HUES64 (cell line): ENCODE measurements at regions not wholly inside any gene's neighbourhood (a gene's known extent, or its start where the extent isn't known, plus 50 kb on each side); places are given as distances from the start of the nearest gene placed in this dataset.
"Not testable (repeated sequence)": the region's sequence is repeated elsewhere in the genome, so short reads cannot be mapped to it uniquely, and the experiment has no call there.

ENCODE experiments used
- H3K27ac ChIP-seq: 2 replicates; pipeline ENCODE4 v1.7.0; 2013; ENCODE audit warnings: low read depth, low read length, inconsistent platforms
- H3K27me3 ChIP-seq: 2 replicates; pipeline ENCODE4 v1.6.1; 2013; ENCODE audit warnings: mild to moderate bottlenecking, low read length; ENCODE audit not compliant: insufficient read depth
- H3K36me3 ChIP-seq: 2 replicates; pipeline ENCODE4 v1.6.1; 2013; ENCODE audit warnings: mild to moderate bottlenecking, low read length; ENCODE audit not compliant: insufficient read depth
- H3K4me1 ChIP-seq: 2 replicates; pipeline ENCODE4 v1.6.1; 2013; ENCODE audit warnings: mild to moderate bottlenecking, low read length, moderate library complexity; ENCODE audit not compliant: insufficient read depth
- H3K4me3 ChIP-seq: 2 replicates; pipeline ENCODE4 v1.5.1; 2013; ENCODE audit warnings: mild to moderate bottlenecking, low read length, moderate library complexity
- H3K9ac ChIP-seq: 2 replicates; pipeline ENCODE4 v1.6.1; 2013; ENCODE audit warnings: mild to moderate bottlenecking, low read depth, low read length
- H3K9me3 ChIP-seq: 2 replicates; pipeline ENCODE4 v1.6.1; 2013; ENCODE audit warnings: low read depth, low read length; ENCODE audit not compliant: insufficient read depth
- WGBS: fragments of 150-250, 120-280 bp; methylation state at CpG from one replicate; pipeline ENCODE4 v1.1.7; 2013; ENCODE audit warnings: missing lambda C conversion rate; 5-methylcytosine and 5-hydroxymethylcytosine counted together

GRCh38 chr6:144908004-144908403, 622.9 kb downstream of the UTRN start:
- Histone ChIP-seq H3K4me1 (no peaks in the 10 kb centered on the region), H3K9me3 (no peaks in the 10 kb centered on the region), H3K27me3 (no peaks in the 10 kb centered on the region), H3K4me3 (no peak overlapping the region), H3K9ac (no peak overlapping the region), H3K27ac (no peak overlapping the region), H3K36me3 (no peaks in the 10 kb centered on the region)
- 90% methylated on average over 1 of the region's 1 CpG for WGBS

DNA sequence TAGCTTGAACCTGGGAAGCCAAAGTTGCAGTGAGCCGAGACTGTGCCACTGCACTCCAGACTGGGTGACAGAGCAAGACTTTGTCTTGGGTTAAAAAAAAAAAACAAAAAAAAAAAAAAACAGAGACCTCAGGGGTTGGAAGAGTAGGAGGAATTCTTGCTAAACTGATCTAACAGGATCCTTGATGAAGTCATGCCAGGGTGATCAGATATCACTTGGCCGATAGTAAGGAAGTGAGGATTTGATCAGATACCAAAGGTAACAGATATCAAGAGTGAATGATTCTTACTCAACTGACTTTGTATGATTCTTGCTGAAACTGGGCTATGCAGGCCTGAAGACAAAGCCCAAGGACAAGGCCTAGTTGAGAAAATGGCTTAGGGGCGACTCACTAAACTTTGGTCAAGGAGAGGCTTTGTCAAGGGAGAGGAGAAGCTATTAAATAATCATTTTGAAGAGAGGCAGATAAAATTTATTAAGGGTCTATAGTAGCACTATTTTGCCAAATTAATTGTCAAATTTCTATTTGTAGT, 624.7 kb downstream of the UTRN start:
- Histone ChIP-seq H3K9ac (no peak overlapping the region), H3K4me1 (no peaks in the 10 kb centered on the region), H3K4me3 (no peak overlapping the region), H3K27ac (no peak overlapping the region), H3K27me3 (no peaks in the 10 kb centered on the region), H3K36me3 (no peaks in the 10 kb centered on the region), H3K9me3 (no peaks in the 10 kb centered on the region)
- WGBS = 95% methylated on average over 3 of the region's 3 CpGs

GRCh38 chr6:144911322-144911721, 626.2 kb downstream of the UTRN start:
- WGBS = 89% methylated on average over 2 of the region's 2 CpGs
- H3K4me3 ChIP-seq = no peak overlapping the region
- H3K9ac ChIP-seq = no peak overlapping the region
- no peaks in the 10 kb centered on the region for H3K9me3 ChIP-seq
- no peaks in the 10 kb centered on the region for H3K27me3 ChIP-seq
- no peaks in the 10 kb centered on the region for H3K4me1 ChIP-seq
- H3K27ac ChIP-seq = no peak overlapping the region
- no peaks in the 10 kb centered on the region for H3K36me3 ChIP-seq

GRCh38 chr6:144912474-144912873, 627.3 kb downstream of the UTRN start:
- no peaks in the 10 kb centered on the region for H3K27me3 ChIP-seq
- no peaks in the 10 kb centered on the region for H3K36me3 ChIP-seq
- no peaks in the 10 kb centered on the region for H3K4me1 ChIP-seq
- H3K27ac ChIP-seq = no peak overlapping the region
- no CpG with 5 or more reads among the region's 2 CpGs for WGBS
- no peak overlapping the region for H3K9ac ChIP-seq
- H3K4me3 ChIP-seq = no peak overlapping the region
- no peaks in the 10 kb centered on the region for H3K9me3 ChIP-seq

DNA sequence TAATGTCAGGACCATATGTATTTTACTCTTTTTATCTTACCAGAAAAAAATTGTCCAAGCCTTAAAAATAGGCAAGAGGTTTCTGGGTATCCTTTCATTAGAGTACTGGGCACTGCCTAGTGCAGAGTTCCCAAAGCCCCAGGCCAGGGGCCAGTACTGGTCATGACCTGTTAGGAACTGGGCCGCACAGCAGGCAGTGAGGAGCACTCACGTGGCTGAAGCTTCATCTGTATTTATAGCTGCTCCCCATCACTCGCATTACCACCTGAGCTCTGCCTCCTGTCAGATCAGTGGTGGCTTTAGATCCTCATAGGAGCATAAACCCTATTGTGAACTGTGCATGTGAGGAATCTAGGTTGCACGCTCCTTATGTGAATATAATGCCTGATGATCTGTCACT, 632.9 kb downstream of the UTRN start:
- Histone ChIP-seq H3K4me1 (peaks cover 19% of the 10 kb centered on the region), H3K27ac (no peak overlapping the region), H3K4me3 (no peak overlapping the region), H3K9ac (no peak overlapping the region), H3K9me3 (peaks cover 6% of the 10 kb centered on the region), H3K36me3 (no peaks in the 10 kb centered on the region), H3K27me3 (no peaks in the 10 kb centered on the region)
- 87% methylated on average over 4 of the region's 4 CpGs for WGBS

- peaks cover 6% of the 10 kb centered on the region for H3K9me3 ChIP-seq
- no peak overlapping the region for H3K4me3 ChIP-seq
- no peak overlapping the region for H3K9ac ChIP-seq
- H3K4me1 ChIP-seq = peaks cover 19% of the 10 kb centered on the region
- H3K36me3 ChIP-seq = no peaks in the 10 kb centered on the region
- WGBS = no CpG with 5 or more reads among the region's 2 CpGs
- no peaks in the 10 kb centered on the region for H3K27me3 ChIP-seq
- no peak overlapping the region; the same call in 1 of the 2 replicates for H3K27ac ChIP-seq
Measured at GRCh38 chr6:144919560-144919959, 634.4 kb downstream of the UTRN start.

- Histone ChIP-seq H3K9me3 (peaks cover 6% of the 10 kb centered on the region), H3K4me1 (peaks cover 19% of the 10 kb centered on the region), H3K4me3 (no peak overlapping the region), H3K9ac (no peak overlapping the region), H3K27me3 (no peaks in the 10 kb centered on the region), H3K27ac (no peak overlapping the region), H3K36me3 (no peaks in the 10 kb centered on the region)
- WGBS = 91% methylated on average over 4 of the region's 4 CpGs
Measured at GRCh38 chr6:144920391-144920961, 635.3 kb downstream of the UTRN start.

GRCh38 chr6:144921206-144921975, 636.3 kb downstream of the UTRN start:
- WGBS = 95% methylated on average over 6 of the region's 6 CpGs
- Histone ChIP-seq H3K27me3 (no peaks in the 10 kb centered on the region), H3K27ac (no peak overlapping the region), H3K4me3 (no peak overlapping the region), H3K9me3 (peaks cover 6% of the 10 kb centered on the region), H3K9ac (no peak overlapping the region), H3K4me1 (peaks cover 19% of the 10 kb centered on the region), H3K36me3 (no peaks in the 10 kb centered on the region)

DNA sequence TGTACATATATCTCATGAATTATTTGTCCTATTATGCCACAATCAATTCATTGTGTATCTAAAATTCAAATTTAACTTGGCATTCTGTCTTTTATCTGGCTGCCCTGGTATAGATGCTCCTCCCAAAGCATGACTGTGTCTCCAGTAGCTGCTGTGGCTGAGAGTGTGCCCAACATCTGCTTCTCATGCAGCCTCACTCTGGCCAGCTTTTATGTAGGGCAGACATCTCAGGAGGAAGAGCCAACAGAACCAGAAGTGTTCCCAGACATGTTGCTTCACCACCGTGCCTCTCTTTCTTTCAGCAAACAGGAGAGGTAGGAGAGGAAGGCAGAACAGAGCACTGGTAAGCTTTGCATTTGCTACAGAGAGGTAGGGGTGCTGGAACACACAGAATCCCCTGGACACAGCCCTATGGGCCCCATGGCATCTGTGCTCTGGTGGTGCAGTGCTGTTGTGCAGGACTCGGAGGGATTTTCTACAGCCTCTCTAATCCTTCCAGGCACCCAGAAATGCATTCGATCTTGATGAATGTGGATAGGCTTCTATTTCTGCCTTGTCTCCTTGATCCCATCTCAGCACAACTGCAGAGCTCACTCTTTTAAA, 637.1 kb downstream of the UTRN start:
- Histone ChIP-seq H3K9me3 (peaks cover 6% of the 10 kb centered on the region), H3K4me1 (peaks cover 19% of the 10 kb centered on the region), H3K9ac (no peak overlapping the region), H3K4me3 (no peak overlapping the region), H3K27me3 (no peaks in the 10 kb centered on the region), H3K27ac (no peak overlapping the region), H3K36me3 (no peaks in the 10 kb centered on the region)
- WGBS = 93% methylated on average over 3 of the region's 3 CpGs

GRCh38 chr6:144922771-144923490, 637.8 kb downstream of the UTRN start:
- not testable (repeated sequence) for H3K27ac ChIP-seq, H3K36me3 ChIP-seq, H3K9me3 ChIP-seq, H3K4me3 ChIP-seq, H3K9ac ChIP-seq, H3K27me3 ChIP-seq
- WGBS = 84% methylated on average over 4 of the region's 5 CpGs
- peaks cover 19% of the 10 kb centered on the region for H3K4me1 ChIP-seq

GRCh38 chr6:144923491-144923787, 638.3 kb downstream of the UTRN start:
- H3K27ac ChIP-seq, H3K9ac ChIP-seq, H3K9me3 ChIP-seq, H3K36me3 ChIP-seq, H3K27me3 ChIP-seq, H3K4me3 ChIP-seq: not testable (repeated sequence)
- peaks cover 19% of the 10 kb centered on the region for H3K4me1 ChIP-seq
- 98% methylated on average over 4 of the region's 5 CpGs for whole genome bisulfite sequencing
